ENCODE measurements at regions not wholly inside any gene's neighbourhood (a gene's known extent, or its start where the extent isn't known, plus 50 kb on each side); places are given as distances from the start of the nearest gene placed in this dataset.

DNA sequence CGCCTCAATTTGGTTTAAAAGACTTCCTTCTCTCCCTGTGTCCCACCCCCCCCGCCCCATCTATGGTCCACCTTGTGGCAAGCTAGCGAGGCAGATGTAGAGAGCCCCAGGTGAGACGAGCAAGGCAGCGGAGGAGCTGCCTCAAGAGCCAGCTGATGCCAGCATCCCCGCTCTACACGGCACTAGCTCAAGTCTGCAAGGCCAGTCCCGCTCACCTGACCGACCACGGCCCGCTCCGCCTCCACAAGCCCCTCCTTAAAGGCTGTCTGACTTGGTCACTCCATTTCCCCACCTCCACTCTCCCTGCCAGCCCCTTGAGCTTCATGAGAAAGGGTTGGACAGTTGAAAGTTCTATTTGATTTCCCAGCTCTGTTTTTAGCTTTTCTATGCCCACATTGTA lies 56.2 kb upstream of the IGF1R start:
- Histone ChIP-seq H3K36me3 (ENCODE audit: control insufficient read depth, insufficient read depth, low read length) (no peaks in the 10 kb centered on the region), H3K27ac (ENCODE audit: insufficient read depth, low read length) (no peak overlapping the region), H3K4me2 (ENCODE audit: extremely low read depth, insufficient read depth, low read length) (no peak overlapping the region), H3K79me2 (ENCODE audit: control insufficient read depth, insufficient read depth, low read length) (no peaks in the 10 kb centered on the region), H4K20me1 (ENCODE audit: control insufficient read depth, extremely low read depth, insufficient read depth, low read length) (no peaks in the 10 kb centered on the region), H2AFZ (ENCODE audit: low read length) (no peak overlapping the region), H3K4me3 (replicated peaks in 1 of 4; ENCODE audit: control extremely low read depth in 1 of 4, insufficient read depth in 1 of 4, low read depth in 3 of 4, low read length in 4 of 4) (no peak overlapping the region), H3K4me1 (ENCODE audit: control insufficient read depth, extremely low read depth, insufficient read depth, low read length) (no peaks in the 10 kb centered on the region), H3K9ac (ENCODE audit: insufficient read depth, low read length) (no peak overlapping the region), H3K9me3 (ENCODE audit: control insufficient read depth, insufficient read depth, low read depth, low read length) (no peaks in the 10 kb centered on the region), H3K27me3 (ENCODE audit: control insufficient read depth, insufficient read depth, low read length) (no peaks in the 10 kb centered on the region)
- DNase-seq (ENCODE audit: low read depth in 2 of 2) = no peak
- TF ChIP-seq EZH2 (IDR thresholded peaks at IDR 0.05; ENCODE audit: low read length, missing control alignments) (no peak), CTCF (conservative IDR thresholded peaks at IDR 0.05 in 1 of 2, IDR thresholded peaks at IDR 0.05 in 1 of 2; ENCODE audit: low read depth in 1 of 2, low read length in 2 of 2) (no peak)

- Histone ChIP-seq H4K20me1 (ENCODE audit: control insufficient read depth, extremely low read depth, insufficient read depth, low read length) (no peaks in the 10 kb centered on the region), H3K4me3 (replicated peaks in 1 of 4; ENCODE audit: control extremely low read depth in 1 of 4, insufficient read depth in 1 of 4, low read depth in 3 of 4, low read length in 4 of 4) (no peak overlapping the region), H3K27ac (ENCODE audit: insufficient read depth, low read length) (no peak overlapping the region), H3K4me1 (ENCODE audit: control insufficient read depth, extremely low read depth, insufficient read depth, low read length) (no peaks in the 10 kb centered on the region), H3K27me3 (ENCODE audit: control insufficient read depth, insufficient read depth, low read length) (peaks cover 2% of the 10 kb centered on the region), H3K79me2 (ENCODE audit: control insufficient read depth, insufficient read depth, low read length) (no peaks in the 10 kb centered on the region), H3K36me3 (ENCODE audit: control insufficient read depth, insufficient read depth, low read length) (no peaks in the 10 kb centered on the region), H3K9ac (ENCODE audit: insufficient read depth, low read length) (no peak overlapping the region), H3K4me2 (ENCODE audit: extremely low read depth, insufficient read depth, low read length) (no peak overlapping the region), H3K9me3 (ENCODE audit: control insufficient read depth, insufficient read depth, low read depth, low read length) (no peaks in the 10 kb centered on the region), H2AFZ (ENCODE audit: low read length) (no peak overlapping the region)
- no peak for TF ChIP-seq CTCF (conservative IDR thresholded peaks at IDR 0.05 in 1 of 2, IDR thresholded peaks at IDR 0.05 in 1 of 2; ENCODE audit: low read depth in 1 of 2, low read length in 2 of 2)
- TF ChIP-seq EZH2 (IDR thresholded peaks at IDR 0.05; ENCODE audit: low read length, missing control alignments) = no peak
- DNase-seq (ENCODE audit: low read depth in 2 of 2) = no peak
Measured at GRCh38 chr15:98596131-98596530, 52.2 kb upstream of the IGF1R start.

DNA sequence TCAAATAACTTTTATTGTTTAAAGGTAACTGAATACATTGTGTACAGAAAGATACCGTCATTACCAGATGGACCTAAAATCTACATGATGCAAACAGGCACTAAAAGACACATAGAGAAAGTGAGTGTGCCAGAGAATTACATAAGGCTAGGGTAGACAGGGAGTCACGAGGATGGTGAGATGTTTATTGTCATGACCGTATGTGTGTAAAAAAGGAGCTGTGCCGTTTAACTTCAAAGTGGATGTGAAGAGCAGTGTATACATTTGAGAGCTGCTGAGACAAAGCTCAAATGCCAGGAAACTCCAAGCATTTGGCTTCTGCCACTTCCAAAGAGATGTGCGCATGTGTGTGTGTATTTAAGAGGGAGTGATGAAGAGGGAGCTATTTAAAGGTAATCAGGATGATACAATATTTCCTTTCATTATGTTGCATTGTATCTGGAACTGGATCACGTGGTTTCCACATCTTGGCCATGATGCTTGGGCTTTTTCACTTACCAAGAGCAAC lies 51.4 kb upstream of the IGF1R start:
- Histone ChIP-seq H2AFZ (ENCODE audit: low read length) (no peak overlapping the region), H4K20me1 (ENCODE audit: control insufficient read depth, extremely low read depth, insufficient read depth, low read length) (no peaks in the 10 kb centered on the region), H3K27ac (ENCODE audit: insufficient read depth, low read length) (no peak overlapping the region), H3K9ac (ENCODE audit: insufficient read depth, low read length) (no peak overlapping the region), H3K79me2 (ENCODE audit: control insufficient read depth, insufficient read depth, low read length) (no peaks in the 10 kb centered on the region), H3K4me3 (replicated peaks in 1 of 4; ENCODE audit: control extremely low read depth in 1 of 4, insufficient read depth in 1 of 4, low read depth in 3 of 4, low read length in 4 of 4) (no peak overlapping the region), H3K36me3 (ENCODE audit: control insufficient read depth, insufficient read depth, low read length) (no peaks in the 10 kb centered on the region), H3K9me3 (ENCODE audit: control insufficient read depth, insufficient read depth, low read depth, low read length) (no peaks in the 10 kb centered on the region), H3K4me2 (ENCODE audit: extremely low read depth, insufficient read depth, low read length) (no peak overlapping the region), H3K4me1 (ENCODE audit: control insufficient read depth, extremely low read depth, insufficient read depth, low read length) (no peaks in the 10 kb centered on the region), H3K27me3 (ENCODE audit: control insufficient read depth, insufficient read depth, low read length) (peaks cover 2% of the 10 kb centered on the region)
- DNase-seq (ENCODE audit: low read depth in 2 of 2) = peak in 1 of 2 donors; percentile 28
- TF ChIP-seq CTCF (conservative IDR thresholded peaks at IDR 0.05 in 1 of 2, IDR thresholded peaks at IDR 0.05 in 1 of 2; ENCODE audit: low read depth in 1 of 2, low read length in 2 of 2) (no peak), EZH2 (IDR thresholded peaks at IDR 0.05; ENCODE audit: low read length, missing control alignments) (no peak)
